IPS DF 6.9 (cell line): ENCODE measurements at regions not wholly inside any gene's neighbourhood (a gene's known extent, or its start where the extent isn't known, plus 50 kb on each side); places are given as distances from the start of the nearest gene placed in this dataset.

Source experiments
- DNase-seq: peaks from one replicate; pipeline ENCODE4 v3.0.0-alpha.2; 2013; ENCODE audit warnings: low read depth, low spot score
- H3K27ac ChIP-seq: one replicate; pipeline ENCODE4 v1.5.1; 2013; ENCODE audit warnings: low read length, control low read depth
- H3K27me3 ChIP-seq: 2 replicates; pipeline ENCODE4 v1.6.1; 2013; ENCODE audit warnings: mild to moderate bottlenecking, low read length; ENCODE audit not compliant: control insufficient read depth, insufficient read depth
- H3K36me3 ChIP-seq: 2 replicates; pipeline ENCODE4 v1.6.1; 2013; ENCODE audit warnings: low read length; ENCODE audit not compliant: control insufficient read depth, insufficient read depth
- H3K4me1 ChIP-seq: 2 replicates; pipeline ENCODE4 v1.6.1; 2013; ENCODE audit warnings: low read length; ENCODE audit not compliant: control insufficient read depth, insufficient read depth
- H3K4me3 ChIP-seq: 2 replicates; pipeline ENCODE4 v1.5.1; 2013; ENCODE audit warnings: mild to moderate bottlenecking, low read length
- H3K9me3 ChIP-seq: 2 replicates; pipeline ENCODE4 v1.6.1; 2013; ENCODE audit warnings: low read length, inconsistent platforms; ENCODE audit not compliant: control insufficient read depth, insufficient read depth
- WGBS: extraction: QIAGEN DNeasy Blood & Tissue Kit; methylation state at CpG from one replicate; pipeline ENCODE4 v1.1.7; 2013; ENCODE audit warnings: mixed read lengths, missing lambda C conversion rate; ENCODE audit not compliant: insufficient read length, insufficient coverage; 5-methylcytosine and 5-hydroxymethylcytosine counted together

DNA sequence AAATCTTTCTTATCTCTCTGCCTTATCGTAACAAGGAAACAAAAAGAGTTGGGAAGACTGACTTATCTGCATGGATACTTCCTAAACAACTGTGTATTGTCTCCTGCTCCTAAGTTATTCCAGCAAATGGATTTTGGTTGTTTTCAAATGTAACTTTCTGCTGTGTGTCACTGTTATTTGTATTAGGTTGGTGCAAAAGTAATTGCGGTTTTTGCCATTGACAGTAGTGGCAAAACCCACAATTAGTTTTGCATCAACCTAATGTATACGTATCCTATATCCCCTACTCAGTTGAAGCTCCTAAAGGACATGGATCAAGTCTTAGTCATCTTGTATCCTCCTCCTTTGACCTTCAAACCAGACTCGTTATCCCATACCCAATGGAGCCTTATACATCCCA lies 263.4 kb upstream of the GPR101 start:
- no peaks in the 10 kb centered on the region for H3K9me3 ChIP-seq
- H3K36me3 ChIP-seq: no peaks in the 10 kb centered on the region
- DNase-seq: no peak
- H3K4me3 ChIP-seq: no peak overlapping the region
- no peaks in the 10 kb centered on the region for H3K4me1 ChIP-seq
- no CpG with 5 or more reads among the region's 4 CpGs for WGBS
- no peaks in the 10 kb centered on the region for H3K27me3 ChIP-seq
- no peak overlapping the region for H3K27ac ChIP-seq

DNA sequence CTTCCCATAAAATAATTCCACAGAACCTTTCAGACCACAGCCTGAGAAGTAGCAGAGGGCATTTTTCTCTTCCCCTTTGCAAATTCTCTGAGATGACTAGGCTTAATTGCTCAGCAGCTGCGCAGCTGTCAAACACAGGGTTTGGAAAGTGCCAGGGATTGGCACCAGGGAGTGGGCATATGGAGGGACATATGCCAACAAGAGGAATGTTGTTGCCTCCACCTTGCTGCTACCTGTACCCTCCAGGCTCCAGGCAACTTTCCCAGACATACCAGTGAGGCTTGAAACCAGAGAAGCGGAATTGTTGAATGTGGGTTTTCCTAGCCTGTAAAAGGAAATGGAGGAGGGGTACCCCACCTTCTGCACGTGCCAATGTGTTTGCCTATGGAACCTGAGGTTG lies 256.2 kb upstream of the GPR101 start:
- Histone ChIP-seq H3K27ac (no peak overlapping the region), H3K4me3 (no peak overlapping the region), H3K36me3 (no peaks in the 10 kb centered on the region), H3K27me3 (no peaks in the 10 kb centered on the region), H3K4me1 (no peaks in the 10 kb centered on the region), H3K9me3 (no peaks in the 10 kb centered on the region)
- no CpG with 5 or more reads among the region's 3 CpGs for WGBS
- no peak for DNase-seq

DNA sequence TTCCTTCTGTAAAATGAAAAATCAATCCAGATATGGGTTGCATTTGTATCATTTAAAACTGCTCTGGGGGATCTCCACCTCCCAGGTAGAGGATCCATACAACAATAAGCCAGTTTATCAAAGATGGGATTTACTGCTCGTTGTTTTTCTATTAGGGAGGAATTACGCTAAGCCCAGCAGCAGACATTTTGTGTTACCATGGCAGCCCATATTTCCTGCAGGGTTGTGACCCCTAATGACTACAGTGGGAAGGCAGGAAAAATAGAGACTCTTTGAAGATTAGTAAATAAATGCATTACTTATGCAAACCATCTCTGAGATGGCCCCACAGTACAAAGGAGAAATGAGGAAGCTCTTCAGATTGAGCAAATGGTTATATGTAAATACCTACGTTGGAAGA lies 253.4 kb upstream of the GPR101 start:
- Histone ChIP-seq H3K4me3 (no peak overlapping the region), H3K4me1 (no peaks in the 10 kb centered on the region), H3K36me3 (no peaks in the 10 kb centered on the region), H3K27ac (no peak overlapping the region), H3K9me3 (no peaks in the 10 kb centered on the region), H3K27me3 (no peaks in the 10 kb centered on the region)
- no peak for DNase-seq
- no CpG with 5 or more reads among the region's 3 CpGs for whole genome bisulfite sequencing

DNA sequence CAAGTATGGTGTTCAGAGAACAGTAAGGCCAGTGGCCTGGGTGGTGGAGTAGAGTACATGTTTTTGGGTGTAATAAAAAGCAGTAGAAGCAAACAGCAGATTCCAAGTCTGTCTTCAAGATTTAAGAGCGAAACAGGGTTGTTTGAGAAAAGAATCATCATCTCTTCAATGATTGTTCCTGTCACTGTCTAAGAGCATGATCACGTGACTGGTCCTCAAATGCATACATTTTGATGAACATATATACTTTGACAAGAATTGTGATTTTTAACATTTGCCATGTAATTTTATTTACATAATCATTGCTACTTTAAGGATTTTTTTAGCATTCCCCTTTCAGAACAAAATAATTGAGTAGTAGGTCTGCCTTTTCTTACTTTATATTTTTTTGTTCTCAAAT lies 252.6 kb upstream of the GPR101 start:
- no peak overlapping the region for H3K4me3 ChIP-seq
- H3K36me3 ChIP-seq: no peaks in the 10 kb centered on the region
- H3K27me3 ChIP-seq: no peaks in the 10 kb centered on the region
- H3K4me1 ChIP-seq: no peaks in the 10 kb centered on the region
- no peaks in the 10 kb centered on the region for H3K9me3 ChIP-seq
- no peak overlapping the region for H3K27ac ChIP-seq
- no CpG with 5 or more reads among the region's 2 CpGs for WGBS
- no peak for DNase-seq

DNA sequence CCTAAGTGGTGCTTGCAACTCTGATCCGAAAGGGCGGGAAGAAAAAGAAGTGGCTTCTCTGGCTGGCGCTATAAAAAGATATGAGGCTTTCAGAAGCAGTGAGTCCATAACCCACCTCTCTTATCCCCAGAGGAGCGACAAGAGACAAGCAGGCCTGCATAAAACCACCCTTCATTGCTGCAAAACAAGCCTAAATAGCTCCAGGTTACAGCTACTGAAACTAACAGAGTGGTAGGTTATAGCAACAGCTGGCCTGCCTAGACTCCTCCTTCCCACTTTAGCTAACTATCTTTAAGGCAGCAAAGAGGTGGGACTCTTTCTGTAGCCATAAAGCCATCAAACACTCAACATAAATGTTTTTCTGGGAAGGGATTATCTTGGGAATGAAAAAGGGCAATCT lies 245.0 kb upstream of the GPR101 start:
- DNase-seq: no peak
- H3K27ac ChIP-seq: no peak overlapping the region
- H3K4me3 ChIP-seq: no peak overlapping the region
- H3K36me3 ChIP-seq: no peaks in the 10 kb centered on the region
- no peaks in the 10 kb centered on the region for H3K4me1 ChIP-seq
- no peaks in the 10 kb centered on the region for H3K9me3 ChIP-seq
- WGBS: no CpG with 5 or more reads among the region's 4 CpGs
- no peaks in the 10 kb centered on the region for H3K27me3 ChIP-seq

DNA sequence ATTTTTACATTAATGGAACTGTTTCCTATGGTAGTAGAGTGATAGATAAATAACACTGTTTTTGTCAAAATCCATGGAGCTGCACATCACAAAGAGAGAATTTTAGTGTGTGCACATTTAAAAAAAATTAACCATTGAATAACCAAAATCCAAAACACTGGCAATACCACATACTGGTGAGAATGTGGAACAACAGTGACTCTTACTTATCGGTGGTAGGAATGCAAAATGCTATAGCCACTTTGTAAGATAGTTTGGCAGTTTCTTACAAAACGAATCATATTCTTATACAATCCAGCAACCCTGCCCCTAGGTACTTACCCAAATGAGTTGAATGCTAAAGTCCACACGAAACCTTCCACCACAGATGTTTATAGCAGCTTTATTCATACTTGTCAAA lies 229.6 kb upstream of the GPR101 start:
- Histone ChIP-seq H3K4me3 (no peak overlapping the region), H3K9me3 (no peaks in the 10 kb centered on the region), H3K36me3 (no peaks in the 10 kb centered on the region), H3K27me3 (no peaks in the 10 kb centered on the region), H3K27ac (no peak overlapping the region), H3K4me1 (no peaks in the 10 kb centered on the region)
- no CpG with 5 or more reads among the region's 3 CpGs for WGBS
- DNase-seq: no peak

DNA sequence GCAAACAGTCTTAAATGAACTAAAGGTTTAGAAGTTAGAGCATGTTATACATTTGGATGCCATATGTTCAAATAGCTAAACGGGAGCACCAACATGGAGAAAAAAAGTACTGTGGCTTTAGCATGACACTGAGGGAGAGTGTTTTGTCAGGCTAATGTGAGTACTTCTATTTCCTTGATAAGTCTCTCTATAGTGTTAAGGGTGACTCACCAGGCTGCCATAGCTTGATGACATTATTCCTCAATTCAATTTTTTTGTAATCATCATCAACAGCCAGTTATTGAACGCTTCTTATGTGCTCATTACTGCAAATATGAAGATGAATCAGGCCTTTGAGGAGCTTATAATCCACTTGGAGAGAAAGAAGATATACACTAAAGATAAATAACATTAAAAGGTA lies 211.4 kb upstream of the GPR101 start:
- Histone ChIP-seq H3K27ac (no peak overlapping the region), H3K36me3 (no peaks in the 10 kb centered on the region), H3K9me3 (no peaks in the 10 kb centered on the region), H3K4me1 (no peaks in the 10 kb centered on the region), H3K27me3 (no peaks in the 10 kb centered on the region), H3K4me3 (no peak overlapping the region)
- WGBS: no CpG with 5 or more reads among the region's 2 CpGs
- no peak for DNase-seq

DNA sequence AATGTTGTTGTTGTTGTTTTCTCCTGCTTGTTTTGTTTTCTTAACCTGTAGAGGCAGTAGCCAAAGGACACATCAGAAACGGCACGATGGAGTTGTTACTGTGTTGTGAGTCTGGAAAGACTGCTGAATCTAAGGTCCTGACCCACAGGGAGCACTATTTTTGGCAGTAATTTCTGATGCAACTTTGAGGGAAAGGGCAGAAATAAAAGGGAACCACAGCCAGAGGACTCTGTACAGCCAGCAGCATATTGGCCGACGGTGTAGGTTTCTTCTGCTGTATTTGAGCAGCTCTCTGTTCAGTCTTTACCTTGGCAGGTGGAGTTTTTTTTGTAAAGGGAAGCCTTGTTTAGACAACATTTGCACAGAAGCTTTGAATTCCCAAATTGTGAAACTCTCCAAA lies 203.0 kb upstream of the GPR101 start:
- no peaks in the 10 kb centered on the region for H3K36me3 ChIP-seq
- H3K4me3 ChIP-seq: no peak overlapping the region
- H3K9me3 ChIP-seq: no peaks in the 10 kb centered on the region
- H3K27me3 ChIP-seq: no peaks in the 10 kb centered on the region
- no CpG with 5 or more reads among the region's 4 CpGs for WGBS
- H3K27ac ChIP-seq: no peak overlapping the region
- DNase-seq: no peak
- no peaks in the 10 kb centered on the region for H3K4me1 ChIP-seq

DNA sequence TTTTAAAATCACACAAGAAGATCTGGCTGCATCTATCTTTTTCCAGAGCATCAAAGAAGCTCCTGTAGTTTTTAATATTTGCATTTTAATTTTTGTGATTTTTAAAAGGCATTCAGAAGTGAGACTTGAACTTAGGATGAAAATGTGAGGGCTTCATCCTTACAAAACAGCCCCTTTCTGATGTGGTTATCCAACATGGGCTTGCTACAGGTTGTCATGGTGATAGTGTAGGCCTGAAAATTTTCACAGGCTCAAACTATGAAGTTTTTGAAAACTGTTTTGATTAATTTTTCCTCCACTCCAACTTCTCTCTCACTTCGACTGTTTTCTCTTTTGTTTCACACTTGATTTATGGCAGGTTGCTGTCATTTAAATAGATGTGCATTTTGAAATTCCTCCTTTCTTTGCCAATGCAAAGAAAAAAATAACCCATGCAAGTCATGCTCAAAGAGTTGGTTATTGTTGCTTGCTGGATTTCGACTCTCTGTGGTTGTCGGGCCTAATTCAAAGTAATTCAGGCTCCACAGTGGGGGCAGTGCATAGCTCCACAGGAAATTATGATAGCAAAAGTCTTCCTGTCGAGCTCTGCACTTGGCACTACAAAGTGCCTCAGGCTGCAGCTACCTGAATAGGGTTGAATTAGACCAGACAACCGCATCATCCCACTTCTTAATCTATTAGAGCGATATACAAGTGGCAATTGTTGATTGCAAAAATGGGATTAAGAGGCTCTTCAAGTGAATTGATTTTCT lies 201.0 kb upstream of the GPR101 start:
- Histone ChIP-seq H3K9me3 (no peaks in the 10 kb centered on the region), H3K27me3 (no peaks in the 10 kb centered on the region), H3K4me1 (no peaks in the 10 kb centered on the region), H3K36me3 (no peaks in the 10 kb centered on the region), H3K4me3 (no peak overlapping the region), H3K27ac (no peak overlapping the region)
- no CpG with 5 or more reads among the region's 6 CpGs for WGBS
- DNase-seq: no peak

DNA sequence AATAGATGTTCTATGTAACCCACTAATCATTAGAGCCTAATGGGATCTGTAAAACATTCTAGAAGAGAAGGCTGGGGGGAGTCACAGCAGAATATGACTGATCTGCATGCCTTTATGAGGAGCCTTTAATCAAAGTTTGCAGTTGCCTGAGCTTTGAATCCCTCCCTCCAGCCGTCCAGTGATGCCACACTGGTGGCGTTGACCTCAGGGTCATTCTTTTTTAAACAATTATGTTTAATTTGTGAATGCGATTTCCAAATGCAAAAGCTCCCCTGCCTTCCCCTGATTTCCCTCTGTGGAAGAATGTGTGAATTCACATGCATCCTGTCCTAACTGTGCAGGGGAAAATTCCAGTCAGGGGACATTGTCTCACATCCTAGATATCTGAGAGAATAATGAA lies 199.7 kb upstream of the GPR101 start:
- Histone ChIP-seq H3K27ac (no peak overlapping the region), H3K36me3 (no peaks in the 10 kb centered on the region), H3K9me3 (no peaks in the 10 kb centered on the region), H3K4me1 (no peaks in the 10 kb centered on the region), H3K27me3 (no peaks in the 10 kb centered on the region), H3K4me3 (no peak overlapping the region)
- DNase-seq: no peak
- WGBS: no CpG with 5 or more reads among the region's 3 CpGs

DNA sequence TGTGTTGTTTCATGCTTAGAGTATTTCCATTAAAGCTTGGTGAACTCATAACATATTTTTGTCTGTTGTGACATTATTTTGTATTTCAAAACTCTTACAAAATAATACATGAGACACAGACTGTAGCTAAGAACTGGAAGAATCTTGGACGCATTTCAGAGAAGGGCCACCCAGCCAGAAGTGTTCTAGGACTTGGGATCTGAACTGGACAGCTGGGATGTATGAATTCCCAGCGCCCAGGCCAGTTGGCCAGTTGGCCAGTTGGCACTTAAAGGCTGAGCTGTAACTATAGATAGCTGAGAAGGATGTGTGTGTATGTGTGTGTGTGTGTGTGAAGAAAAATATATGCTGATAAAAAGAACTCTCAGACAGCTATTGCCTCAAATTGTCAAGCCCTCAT lies 193.4 kb upstream of the GPR101 start:
- Histone ChIP-seq H3K4me1 (no peaks in the 10 kb centered on the region), H3K9me3 (no peaks in the 10 kb centered on the region), H3K36me3 (no peaks in the 10 kb centered on the region), H3K27ac (no peak overlapping the region), H3K27me3 (no peaks in the 10 kb centered on the region), H3K4me3 (no peak overlapping the region)
- no peak for DNase-seq
- no CpG with 5 or more reads among the region's 2 CpGs for WGBS
